GM12892 (cell line): ENCODE measurements at regions not wholly inside any gene's neighbourhood (a gene's known extent, or its start where the extent isn't known, plus 50 kb on each side); places are given as distances from the start of the nearest gene placed in this dataset.

Experiments used
- POLR2A ChIP-seq: IDR thresholded peaks from 2 replicates; pipeline ENCODE4 v1.6.1; 2011; ENCODE audit warnings: low read depth, low read length, control low read depth
- POLR2AphosphoS5 ChIP-seq: IDR thresholded peaks from 2 replicates; pipeline ENCODE4 v1.6.1; 2011; ENCODE audit warnings: low read depth, low read length, control low read depth

DNA sequence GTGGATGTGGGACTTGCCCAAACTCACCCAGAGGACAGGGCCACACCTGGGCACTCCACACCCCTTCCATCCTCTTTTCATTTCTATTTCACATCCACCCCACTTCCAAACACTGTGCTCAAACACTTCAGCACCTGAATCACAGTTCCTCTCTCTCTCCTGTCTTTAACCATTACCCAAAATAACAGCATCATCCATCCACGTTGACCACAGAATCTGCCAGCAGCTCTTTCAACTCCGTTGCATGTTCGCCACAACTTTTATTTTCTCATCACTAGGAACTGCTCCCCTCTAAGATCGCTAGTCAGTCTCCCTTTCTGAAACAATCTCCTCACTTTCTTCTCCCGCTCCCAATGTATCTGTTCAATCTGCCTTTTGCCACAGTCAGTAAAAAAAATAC is 121.6 kb upstream of the HNRNPA3 start:
- TF ChIP-seq POLR2AphosphoS5 (no peak), POLR2A (no peak)
